DOHH2 (cell line): ENCODE measurements at regions not wholly inside any gene's neighbourhood (a gene's known extent, or its start where the extent isn't known, plus 50 kb on each side); places are given as distances from the start of the nearest gene placed in this dataset.

Experiments used
- H3F3A ChIP-seq: fragments of 200-600 bp; sonication (generic), shearing (Covaris generic); 2 replicates; pipeline ENCODE4 v1.6.0; 2016; ENCODE audit warnings: antibody characterized with exemption, mild to moderate bottlenecking; ENCODE audit not compliant: control insufficient read depth, insufficient read depth
- H3K27ac ChIP-seq: fragments of 200-600 bp; sonication (generic); 2 replicates; pipeline ENCODE4 v1.5.1; 2014; ENCODE audit warnings: low read depth, mild to moderate bottlenecking, low read length, moderate library complexity
- H3K27me3 ChIP-seq: fragments of 200-600 bp; sonication (generic); 2 replicates; pipeline ENCODE4 v1.6.1; 2014; ENCODE audit warnings: mild to moderate bottlenecking, low read length, mixed read lengths; ENCODE audit not compliant: control insufficient read depth
- H3K36me3 ChIP-seq: fragments of 200-600 bp; sonication (generic); 2 replicates; pipeline ENCODE4 v1.6.1; 2014; ENCODE audit warnings: mild to moderate bottlenecking, low read length, moderate library complexity, mixed read lengths; ENCODE audit not compliant: control insufficient read depth
- H3K4me1 ChIP-seq: fragments of 200-600 bp; sonication (generic); 2 replicates; pipeline ENCODE4 v1.6.1; 2014; ENCODE audit warnings: mild to moderate bottlenecking, low read length, mixed read lengths; ENCODE audit not compliant: control insufficient read depth
- H3K4me2 ChIP-seq: fragments of 200-600 bp; sonication (generic); 2 replicates; pipeline ENCODE4 v1.6.0; 2014; ENCODE audit warnings: mild to moderate bottlenecking, low read length, moderate library complexity
- H3K4me3 ChIP-seq: fragments of 200-600 bp; sonication (generic); 2 replicates; pipeline ENCODE4 v1.5.1; 2014; ENCODE audit warnings: mild to moderate bottlenecking, low read length, mixed read lengths
- H3K79me2 ChIP-seq: fragments of 200-600 bp; sonication (generic); 2 replicates; pipeline ENCODE4 v1.6.1; 2014; ENCODE audit warnings: mild to moderate bottlenecking, low read length, mixed read lengths; ENCODE audit not compliant: control insufficient read depth
- H3K9me2 ChIP-seq: fragments of 200-600 bp; sonication (generic); replicated peaks from 2 replicates; pipeline ENCODE4 v1.6.1; 2014; ENCODE audit warnings: mild to moderate bottlenecking, low read length, mixed read lengths; ENCODE audit not compliant: control insufficient read depth
- H3K9me3 ChIP-seq: fragments of 200-600 bp; sonication (generic); 2 replicates; pipeline ENCODE4 v1.6.1; 2014; ENCODE audit warnings: antibody characterized with exemption, low read length, mixed read lengths; ENCODE audit not compliant: control insufficient read depth, insufficient read depth
- H4K20me1 ChIP-seq: fragments of 200-600 bp; sonication (generic); 2 replicates; pipeline ENCODE4 v1.6.0; 2014; ENCODE audit warnings: low read depth, mild to moderate bottlenecking, antibody characterized with exemption, low read length, moderate library complexity; ENCODE audit not compliant: control insufficient read depth, insufficient read depth
- CTCF ChIP-seq: fragments of 200-600 bp; sonication (generic); IDR thresholded peaks from one replicate; pipeline ENCODE4 v1.5.1; 2014; ENCODE audit warnings: antibody characterized with exemption, mild to moderate bottlenecking, low read depth, low read length; ENCODE audit not compliant: poor library complexity, severe bottlenecking
- EZH2phosphoT487 ChIP-seq: fragments of 200-600 bp; sonication (generic); IDR thresholded peaks from 2 replicates; pipeline ENCODE4 v1.6.1; 2017; ENCODE audit warnings: borderline replicate concordance, mild to moderate bottlenecking, antibody characterized with exemption, low read length, moderate library complexity, mixed read lengths

DNA sequence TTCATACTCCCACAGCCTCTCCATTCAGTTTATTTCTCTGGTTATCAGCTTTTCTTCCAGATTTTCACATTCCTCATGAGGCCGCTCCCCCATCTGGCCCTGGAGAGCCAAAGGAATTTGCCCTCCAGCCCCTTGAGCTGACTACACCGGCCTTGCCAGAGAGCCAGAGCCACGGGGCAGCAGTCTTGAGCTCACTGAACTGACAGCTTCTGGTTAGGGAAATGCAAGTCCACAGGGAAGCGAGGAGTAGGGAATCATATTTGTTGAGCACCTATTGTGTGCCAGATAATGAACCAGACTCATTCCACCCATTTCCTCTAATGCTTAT, 102.4 kb downstream of the ABCC12 start:
- no peaks in the 10 kb centered on the region; the same call in 1 of the 2 replicates for H3K4me1 ChIP-seq
- H3K36me3 ChIP-seq: no peaks in the 10 kb centered on the region
- H3K27ac ChIP-seq: no peak overlapping the region
- TF ChIP-seq EZH2phosphoT487 (no peak), CTCF (no peak)
- no peaks in the 10 kb centered on the region for H4K20me1 ChIP-seq
- H3K79me2 ChIP-seq: no peaks in the 10 kb centered on the region
- no peak overlapping the region for H3K4me2 ChIP-seq
- H3K27me3 ChIP-seq: peaks cover 9% of the 10 kb centered on the region
- H3K9me3 ChIP-seq: no peaks in the 10 kb centered on the region
- H3K9me2 ChIP-seq: no peaks in the 10 kb centered on the region
- no peak overlapping the region for H3K4me3 ChIP-seq
- no peaks in the 10 kb centered on the region for H3F3A ChIP-seq

- H3K79me2 ChIP-seq: no peaks in the 10 kb centered on the region
- no peak overlapping the region for H3K27ac ChIP-seq
- H3K9me2 ChIP-seq: no peaks in the 10 kb centered on the region
- no peak overlapping the region for H3K4me3 ChIP-seq
- H3F3A ChIP-seq: no peaks in the 10 kb centered on the region
- H4K20me1 ChIP-seq: no peaks in the 10 kb centered on the region
- H3K27me3 ChIP-seq: peaks cover 9% of the 10 kb centered on the region
- H3K4me1 ChIP-seq: no peaks in the 10 kb centered on the region; the same call in 1 of the 2 replicates
- H3K9me3 ChIP-seq: no peaks in the 10 kb centered on the region
- no peaks in the 10 kb centered on the region for H3K36me3 ChIP-seq
- H3K4me2 ChIP-seq: no peak overlapping the region
- TF ChIP-seq CTCF: no peak
- no peak for TF ChIP-seq EZH2phosphoT487
Observed at GRCh38 chr16:48052731-48053417, 102.9 kb downstream of the ABCC12 start.

DNA sequence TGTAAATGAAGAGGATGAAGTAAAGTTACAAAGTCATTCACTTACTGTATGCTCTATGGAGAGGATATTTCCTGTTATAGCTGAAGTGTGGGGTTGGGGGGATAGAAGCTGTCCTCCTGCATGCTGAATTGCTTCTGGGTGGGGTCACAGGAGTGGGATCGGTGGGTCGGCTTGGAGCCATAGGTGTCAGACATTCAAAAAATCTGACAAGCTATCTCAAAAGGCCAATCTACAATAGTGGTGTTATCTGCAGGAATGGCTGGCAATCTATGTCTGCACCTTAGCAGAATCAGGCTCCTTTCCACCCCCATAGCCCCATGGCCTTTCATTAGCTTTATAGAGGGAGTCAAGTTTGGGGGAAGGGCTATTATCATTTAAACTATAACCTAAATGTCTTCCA, 104.9 kb downstream of the ABCC12 start:
- H3F3A ChIP-seq: no peaks in the 10 kb centered on the region
- no peak for TF ChIP-seq CTCF
- no peak for TF ChIP-seq EZH2phosphoT487
- H4K20me1 ChIP-seq: no peaks in the 10 kb centered on the region
- no peaks in the 10 kb centered on the region for H3K9me2 ChIP-seq
- no peaks in the 10 kb centered on the region; the same call in 1 of the 2 replicates for H3K4me1 ChIP-seq
- no peak overlapping the region for H3K4me2 ChIP-seq
- H3K79me2 ChIP-seq: no peaks in the 10 kb centered on the region
- no peaks in the 10 kb centered on the region for H3K36me3 ChIP-seq
- no peaks in the 10 kb centered on the region for H3K9me3 ChIP-seq
- no peak overlapping the region for H3K27ac ChIP-seq
- H3K4me3 ChIP-seq: no peak overlapping the region
- H3K27me3 ChIP-seq: peaks cover 13% of the 10 kb centered on the region
